MM.1S (cell line): ENCODE measurements at regions not wholly inside any gene's neighbourhood (a gene's known extent, or its start where the extent isn't known, plus 50 kb on each side); places are given as distances from the start of the nearest gene placed in this dataset.

Experiments used
- CTCF ChIP-seq: fragments of 300-600 bp; sonication (generic); IDR thresholded peaks from 2 replicates; pipeline ENCODE4 v1.5.1; 2016; ENCODE audit warnings: antibody characterized with exemption, low read length, mixed read lengths
- EZH2 ChIP-seq: fragments of 300-600 bp; sonication (generic); optimal IDR thresholded peaks from 2 replicates; pipeline ENCODE3; 2017; ENCODE audit warnings: low read depth, mild to moderate bottlenecking, antibody characterized with exemption, low read length, mixed read lengths
- EZH2phosphoT487 ChIP-seq: fragments of 300-600 bp; sonication (generic); IDR thresholded peaks from 2 replicates; pipeline ENCODE4 v1.6.1; 2018; ENCODE audit warnings: antibody characterized with exemption, low read length

GRCh38 chr1:56153276-56153675 is 426.1 kb downstream of the PLPP3 start:
- no peak for TF ChIP-seq CTCF
- TF ChIP-seq EZH2phosphoT487, result no peak
- no peak for TF ChIP-seq EZH2
